HepG2 (cell line): ENCODE measurements at regions not wholly inside any gene's neighbourhood (a gene's known extent, or its start where the extent isn't known, plus 50 kb on each side); places are given as distances from the start of the nearest gene placed in this dataset.

Experiments
- ATAC-seq: fragments of 200-7000 bp; cut with Tn5 transposase; 3 replicates; pipeline ENCODE4 v1.9.1; 2020; ENCODE audit warnings: mild to moderate bottlenecking, moderate library complexity
- BruUV-seq: library from RNA; stranded (reverse); fragments of 400-500 nt; replicated peaks from 2 replicates; lab custom pipeline; 2021; lab: Mats Ljungman, UMichigan
- CTCF ChIA-PET: fragments of 300-600 bp; formaldehyde crosslinking; extraction: SDS; loops from one replicate; lab custom pipeline; 2021; ENCODE audit warnings: low total read pairs, inconsistent platforms, low intra/inter-chr PET ratio; lab: Yijun Ruan, JAX
- POLR2A ChIA-PET: fragments of 350-600 bp; sonication (Branson Sonifier 250); formaldehyde crosslinking; loops from one replicate; lab custom pipeline; 2020; ENCODE audit warnings: antibody characterized with exemption, inconsistent platforms; lab: Yijun Ruan, JAX
- DNase-seq: peaks from one replicate; pipeline ENCODE4 v3.0.0-alpha.2; 2015; ENCODE audit warnings: low spot score
- FAIRE-seq: peaks from 3 replicates; lab custom pipeline; 2011; peaks lifted over from hg19 to GRCh38; lab: Jason Lieb, UNC
- H2AFZ ChIP-seq: one replicate; pipeline ENCODE4 v1.6.1; 2011; ENCODE audit warnings: low read length, inconsistent platforms
- H3K27ac ChIP-seq: fragments of 300-600 bp; 3 replicates; pipeline ENCODE4 v1.8.0; 2011; ENCODE audit warnings: mixed run types, mild to moderate bottlenecking, mixed read lengths, low read length, inconsistent platforms; ENCODE audit not compliant: insufficient read depth; ENCODE audit errors: extremely low read length
- H3K27me3 ChIP-seq, 2 experiments: fragments of 200-600 bp in 1 of 2; 2 replicates in 1 of 2; 3 replicates in 1 of 2; pipeline versions ENCODE4 v1.6.0 to v1.8.0; 2011; ENCODE audit warnings: low read length in 2 of 2, mild to moderate bottlenecking in 2 of 2, moderate library complexity in 2 of 2, inconsistent platforms in 1 of 2; ENCODE audit not compliant: insufficient read depth in 2 of 2, control insufficient read depth in 1 of 2
- H3K36me3 ChIP-seq, 2 experiments: fragments of 200-600 bp in 1 of 2; replicated peaks in 1 of 2; 2 replicates in 1 of 2; 3 replicates in 1 of 2; pipeline versions ENCODE4 v1.5.1 to v1.8.0; 2011; ENCODE audit warnings: low read length in 2 of 2, inconsistent platforms in 1 of 2; ENCODE audit not compliant: insufficient read depth in 2 of 2, control insufficient read depth in 1 of 2
- H3K4me1 ChIP-seq: 2 replicates; pipeline ENCODE4 v1.5.1; 2012; ENCODE audit warnings: low read length, inconsistent platforms; ENCODE audit not compliant: insufficient read depth
- H3K4me2 ChIP-seq: 2 replicates; pipeline ENCODE4 v1.6.0; 2011; ENCODE audit warnings: low read depth, low read length, inconsistent platforms
- H3K4me3 ChIP-seq, 3 experiments: fragments of 200-600 bp in 1 of 3; sonication (generic), shearing (Covaris generic) in 1 of 3; replicated peaks in 1 of 3; 2 replicates each; pipeline ENCODE4 v1.5.1; 2011 to 2016; ENCODE audit warnings: low read length in 3 of 3, inconsistent platforms in 2 of 3, low read depth in 2 of 3, mild to moderate bottlenecking in 2 of 3, control low read depth in 1 of 3, mixed read lengths in 1 of 3; ENCODE audit not compliant: insufficient read depth in 1 of 3
- H3K79me2 ChIP-seq: one replicate; pipeline ENCODE4 v1.6.1; 2011; ENCODE audit warnings: low read length, inconsistent platforms; ENCODE audit not compliant: insufficient read depth
- H3K9ac ChIP-seq: 2 replicates; pipeline ENCODE4 v1.6.0; 2011; ENCODE audit warnings: mild to moderate bottlenecking, low read depth, low read length, inconsistent platforms; ENCODE audit not compliant: insufficient read depth
- H3K9me3 ChIP-seq: 2 replicates; pipeline ENCODE4 v1.5.1; 2012; ENCODE audit warnings: mild to moderate bottlenecking, low read length
- H4K20me1 ChIP-seq: 2 replicates; pipeline ENCODE4 v1.6.0; 2011; ENCODE audit warnings: inconsistent platforms, mild to moderate bottlenecking, low read length, moderate library complexity; ENCODE audit not compliant: insufficient read depth
- BCL3 ChIP-seq: sonication (generic); formaldehyde crosslinking; IDR thresholded peaks from 2 replicates; pipeline ENCODE4 v1.5.1; 2020; ENCODE audit warnings: mild to moderate bottlenecking, missing genetic modification reagents, moderate library complexity
- FLYWCH1 ChIP-seq: sonication (generic); formaldehyde crosslinking; IDR thresholded peaks from 2 replicates; pipeline ENCODE4 v1.8.1; 2023; ENCODE audit warnings: mild to moderate bottlenecking, missing genetic modification reagents
- MTA1 ChIP-seq: sonication (generic); formaldehyde crosslinking; IDR thresholded peaks from 2 replicates; pipeline ENCODE4 v1.4.0; 2020; ENCODE audit warnings: missing genetic modification reagents, mild to moderate bottlenecking, borderline replicate concordance
- PITX1 ChIP-seq: sonication (generic); formaldehyde crosslinking; IDR thresholded peaks from 2 replicates; pipeline ENCODE4 v1.5.1; 2020; ENCODE audit warnings: mild to moderate bottlenecking, missing genetic modification reagents
- TFAP4 ChIP-seq: sonication (generic); IDR thresholded peaks from 2 replicates; pipeline ENCODE4 v1.6.1; 2016; ENCODE audit warnings: low read depth, borderline replicate concordance
- ZBTB40 ChIP-seq, 2 experiments: fragments of 450-650 bp in 1 of 2; sonication (generic) in 1 of 2; formaldehyde crosslinking in 1 of 2; IDR thresholded peaks; 2 replicates each; pipeline versions ENCODE4 v1.6.1 to v1.8.0; 2016 to 2022; ENCODE audit warnings: antibody characterized with exemption in 1 of 2, mild to moderate bottlenecking in 1 of 2, missing genetic modification reagents in 1 of 2
- ZNF503 ChIP-seq: sonication (generic); formaldehyde crosslinking; IDR thresholded peaks from 2 replicates; pipeline ENCODE4 v1.4.0; 2020; ENCODE audit warnings: missing genetic modification reagents
- ZNF850 ChIP-seq: sonication (generic); formaldehyde crosslinking; conservative IDR thresholded peaks from 2 replicates; pipeline ENCODE4 v1.9.0; 2021; ENCODE audit warnings: mild to moderate bottlenecking, missing genetic modification reagents
- ZSCAN5A ChIP-seq: sonication (generic); formaldehyde crosslinking; IDR thresholded peaks from 2 replicates; pipeline ENCODE4 v1.8.0; 2022; ENCODE audit warnings: mild to moderate bottlenecking, missing genetic modification reagents, borderline replicate concordance
- WGBS: methylation state at CpG from one replicate; pipeline ENCODE4 v1.1.6; 2017; ENCODE audit warnings: low lambda C conversion rate; 5-methylcytosine and 5-hydroxymethylcytosine counted together
- in situ Hi-C: cut with HindIII; loops from 2 replicates; pipeline ENCODE4 v1.10.0; 2017; ENCODE audit warnings: low pct_unique_long_range_greater_than_20kb; ENCODE audit not compliant: extremely low pct_ligation_motif_present
- intact Hi-C: fragments of 100-400 bp; cut with micrococcal nuclease; formaldehyde crosslinking; loops from one replicate; pipeline ENCODE4 v1.10.0; 2022; ENCODE audit not compliant: unreplicated experiment

GRCh38 chr9:82679472-82679871, 383.5 kb downstream of the RASEF start:
- no peaks in the 10 kb centered on the region for H3K36me3 ChIP-seq
- ChIA-PET POLR2A (no interaction called here), CTCF (no interaction called here)
- H3K9me3 ChIP-seq, result no peaks in the 10 kb centered on the region
- no peaks in the 10 kb centered on the region for H3K79me2 ChIP-seq
- BruUV-seq, result no TSS peak
- no peaks in the 10 kb centered on the region for H3K4me1 ChIP-seq
- intact Hi-C loops, result no loop called here
- no peak overlapping the region for H3K27ac ChIP-seq
- 7% methylated on average over 2 of the region's 2 CpGs for WGBS
- H3K9ac ChIP-seq, result no peak overlapping the region
- H2AFZ ChIP-seq, result no peak overlapping the region
- in situ Hi-C loops, result no loop called here
- FAIRE-seq, result no peak
- no peaks in the 10 kb centered on the region for H4K20me1 ChIP-seq
- H3K4me2 ChIP-seq, result no peak overlapping the region
- H3K27me3 ChIP-seq, result no peaks in the 10 kb centered on the region
- no peak for DNase-seq
- H3K4me3 ChIP-seq, result no peak overlapping the region
- no peak for ATAC-seq
- TF ChIP-seq ZBTB40 (IDR thresholded peaks at IDR 0.05), result no peak
- TF ChIP-seq ZBTB40 (CRISPR knock-in tag; IDR thresholded peaks at IDR 0.05), result no peak
- no peak for TF ChIP-seq BCL3
- no peak for TF ChIP-seq FLYWCH1 (CRISPR knock-in tag)
- TF ChIP-seq ZSCAN5A (CRISPR knock-in tag), result no peak
- no peak for TF ChIP-seq PITX1
- no peak for TF ChIP-seq MTA1 (CRISPR knock-in tag)
- no peak for TF ChIP-seq ZNF503 (CRISPR knock-in tag)
- no peak for TF ChIP-seq ZNF850 (CRISPR knock-in tag)
- TF ChIP-seq TFAP4, result no peak
